HCT116 (cell line): ENCODE measurements at regions not wholly inside any gene's neighbourhood (a gene's known extent, or its start where the extent isn't known, plus 50 kb on each side); places are given as distances from the start of the nearest gene placed in this dataset.

Experiments used
- CBX3 ChIP-seq: IDR thresholded peaks from 2 replicates; pipeline ENCODE4 v1.6.1; 2012; ENCODE audit warnings: low read depth
- CTCF ChIP-seq, 3 experiments: fragments of 200-600 bp in 1 of 3; sonication (generic) in 1 of 3; IDR thresholded peaks in 2 of 3; conservative IDR thresholded peaks in 1 of 3; 2 replicates each; pipeline ENCODE4 v1.5.1; 2012 to 2017; ENCODE audit warnings: low read depth in 2 of 3, low read length in 2 of 3, antibody characterized with exemption in 1 of 3, borderline replicate concordance in 1 of 3, control low read depth in 1 of 3, mild to moderate bottlenecking in 1 of 3, mixed read lengths in 1 of 3, mixed run types in 1 of 3, moderate library complexity in 1 of 3; ENCODE audit not compliant: insufficient read depth in 1 of 3
- EZH2 ChIP-seq: fragments of 200-600 bp; sonication (generic); IDR thresholded peaks from 2 replicates; pipeline ENCODE4 v1.6.1; 2017; ENCODE audit warnings: antibody characterized with exemption, mixed run types
- EZH2phosphoT487 ChIP-seq: fragments of 200-600 bp; IDR thresholded peaks from 2 replicates; pipeline ENCODE4 v1.6.1; 2018; ENCODE audit warnings: antibody characterized with exemption, borderline replicate concordance
- FOSL1 ChIP-seq: IDR thresholded peaks from 2 replicates; pipeline ENCODE4 v1.6.1; 2012; ENCODE audit warnings: low read depth
- JUND ChIP-seq: IDR thresholded peaks from 2 replicates; pipeline ENCODE4 v1.6.1; 2012
- MAX ChIP-seq: IDR thresholded peaks from 2 replicates; pipeline ENCODE4 v1.6.1; 2012
- POLR2A ChIP-seq: IDR thresholded peaks from 2 replicates; pipeline ENCODE4 v1.7.0; 2011; ENCODE audit warnings: borderline replicate concordance; ENCODE audit not compliant: insufficient read depth, insufficient read length; ENCODE audit errors: extremely low read depth
- POLR2AphosphoS5 ChIP-seq: IDR thresholded peaks from 2 replicates; pipeline ENCODE4 v1.6.1; 2011; ENCODE audit warnings: mild to moderate bottlenecking, low read depth, low read length, moderate library complexity
- RAD21 ChIP-seq: IDR thresholded peaks from 2 replicates; pipeline ENCODE4 v1.6.1; 2012; ENCODE audit warnings: low read depth, mild to moderate bottlenecking
- SP1 ChIP-seq: IDR thresholded peaks from 2 replicates; pipeline ENCODE4 v1.6.1; 2012; ENCODE audit warnings: low read depth
- SRF ChIP-seq: IDR thresholded peaks from 2 replicates; pipeline ENCODE4 v1.6.1; 2012; ENCODE audit warnings: low read depth
- ZBTB33 ChIP-seq: IDR thresholded peaks from 2 replicates; pipeline ENCODE4 v1.6.1; 2011; ENCODE audit warnings: mild to moderate bottlenecking, low read length, moderate library complexity; ENCODE audit not compliant: insufficient replicate concordance; ENCODE audit errors: extremely low read depth
- ZFX ChIP-seq: fragments of 450-650 bp; IDR thresholded peaks from 2 replicates; pipeline ENCODE4 v1.6.1; 2017

- TF ChIP-seq CTCF (IDR thresholded peaks at IDR 0.05 in 2 of 3, conservative IDR thresholded peaks at IDR 0.05 in 1 of 3; ENCODE audit: borderline replicate concordance in 1 of 3, insufficient read depth in 1 of 3, low read depth in 2 of 3, low read length in 2 of 3) (peak; percentile 30 to 98 (median 73); a peak in 5 of 6 replicates), JUND (no peak), EZH2phosphoT487 (no peak), ZBTB33 (no peak), EZH2 (no peak), POLR2A (no peak), POLR2AphosphoS5 (no peak), MAX (0 out of 2 replicates have a peak, but pooled peaks have one; percentile 4), SP1 (no peak), ZFX (no peak), SRF (peak; percentile 67; the same call in 1 of the 2 replicates), FOSL1 (no peak), RAD21 (peak; percentile 74), CBX3 (no peak)
These were observed 84.7 kb upstream of the SLCO6A1 start for GRCh38 chr5:102583276-102584124.
